ENCODE measurements at regions not wholly inside any gene's neighbourhood (a gene's known extent, or its start where the extent isn't known, plus 50 kb on each side); places are given as distances from the start of the nearest gene placed in this dataset.

- DNase-seq: no peak
Measured at GRCh38 chr16:55248494-55248893, 75.5 kb upstream of the IRX6 start.

GRCh38 chr16:55249361-55249760 lies 74.6 kb upstream of the IRX6 start:
- no peak for DNase-seq

GRCh38 chr16:55249936-55250335 lies 74.1 kb upstream of the IRX6 start:
- no peak for DNase-seq

- DNase-seq: no peak
Measured at GRCh38 chr16:55250701-55251100, 73.3 kb upstream of the IRX6 start.

- DNase-seq: no peak
Measured at GRCh38 chr16:55251151-55251550, 72.9 kb upstream of the IRX6 start.

GRCh38 chr16:55252577-55252976 lies 71.4 kb upstream of the IRX6 start:
- no peak for DNase-seq

- no peak for DNase-seq
Measured at GRCh38 chr16:55253987-55254386, 70.0 kb upstream of the IRX6 start.

- DNase-seq: no peak
Measured at GRCh38 chr16:55255733-55256282, 68.2 kb upstream of the IRX6 start.

- no peak for DNase-seq
Measured at GRCh38 chr16:55256412-55257016, 67.5 kb upstream of the IRX6 start.

GRCh38 chr16:55257966-55258613 lies 65.9 kb upstream of the IRX6 start:
- peak; percentile 12 to 26 for DNase-seq

- no peak for DNase-seq
Measured at GRCh38 chr16:55261301-55261700, 62.7 kb upstream of the IRX6 start.

GRCh38 chr16:55263271-55264250 lies 60.4 kb upstream of the IRX6 start:
- DNase-seq: no peak

- no peak for DNase-seq
Measured at GRCh38 chr16:55264949-55265348, 59.1 kb upstream of the IRX6 start.

GRCh38 chr16:55265926-55266325 lies 58.1 kb upstream of the IRX6 start:
- no peak for DNase-seq

- DNase-seq: no peak
Measured at GRCh38 chr16:55271945-55272513, 52.0 kb upstream of the IRX6 start.

- no peak for DNase-seq
Measured at GRCh38 chr16:55272744-55273143, 51.3 kb upstream of the IRX6 start.

GRCh38 chr16:55273356-55273755 lies 50.6 kb upstream of the IRX6 start:
- no peak for DNase-seq

- no peak for DNase-seq
Measured at GRCh38 chr16:55273959-55274358, 50.0 kb upstream of the IRX6 start.

Data from CD4-positive, alpha-beta T cell treated with Interleukin-4 for 1 hour (primary cell).